ENCODE measurements at regions not wholly inside any gene's neighbourhood (a gene's known extent, or its start where the extent isn't known, plus 50 kb on each side); places are given as distances from the start of the nearest gene placed in this dataset.
"Not testable (repeated sequence)": the region's sequence is repeated elsewhere in the genome, so short reads cannot be mapped to it uniquely, and the experiment has no call there.

GRCh38 chr21:14629461-14629860, 83.3 kb upstream of the SAMSN1 start:
- DNase-seq (no peak), ATAC-seq (no peak)
- no peaks in the 10 kb centered on the region for H3K4me1 ChIP-seq
- H3K9me3 ChIP-seq, result no peaks in the 10 kb centered on the region
- H3K27ac ChIP-seq, result no peak overlapping the region
- no peak overlapping the region for H3K4me3 ChIP-seq
- H3K36me3 ChIP-seq, result no peaks in the 10 kb centered on the region
- no peaks in the 10 kb centered on the region for H3K27me3 ChIP-seq
- TF ChIP-seq CTCF (IDR thresholded peaks at IDR 0.05), result no peak
- intact Hi-C loops (cut with DNase I), result no loop called here

- peaks cover 0 to 13% of the 10 kb centered on the region in 2 donors for H3K9me3 ChIP-seq
- intact Hi-C loops (cut with DNase I); H3K4me1 ChIP-seq; H3K36me3 ChIP-seq; H3K27me3 ChIP-seq; ATAC-seq; DNase-seq; H3K27ac ChIP-seq; H3K4me3 ChIP-seq: not testable (repeated sequence)
These were observed 77.0 kb upstream of the SAMSN1 start for GRCh38 chr21:14623079-14623478.

DNA sequence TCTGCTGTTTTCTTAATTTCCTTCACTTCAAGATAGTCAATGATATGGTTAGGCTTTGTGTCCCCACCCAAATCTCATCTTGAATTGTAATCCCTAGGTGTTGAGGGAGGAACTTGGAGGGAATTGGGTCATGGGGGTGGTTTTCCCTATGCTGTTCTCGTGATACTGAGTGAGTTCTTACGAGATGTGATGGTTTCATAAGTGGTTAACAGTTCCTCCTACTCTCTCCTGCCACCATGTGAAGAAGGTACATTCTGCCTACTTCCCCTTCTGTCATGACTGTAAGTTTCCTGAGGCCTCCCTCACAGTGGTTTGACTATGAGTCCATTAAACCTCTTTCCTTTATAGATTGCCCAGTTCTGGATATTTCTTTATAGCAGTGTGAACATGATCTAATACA, 74.0 kb upstream of the SAMSN1 start:
- Histone ChIP-seq H3K9me3 (peaks cover 0 to 13% of the 10 kb centered on the region in 2 donors), H3K4me3 (no peak overlapping the region), H3K27me3 (no peaks in the 10 kb centered on the region), H3K4me1 (peaks cover 0 to 7% of the 10 kb centered on the region in 2 donors), H3K27ac (peak overlapping the region in 1 of 2 donors; percentile 50), H3K36me3 (no peaks in the 10 kb centered on the region)
- no peak for TF ChIP-seq CTCF (IDR thresholded peaks at IDR 0.05)
- DNase-seq (no peak), ATAC-seq (no peak)
- intact Hi-C loops (cut with DNase I), result no loop called here

GRCh38 chr21:14617871-14618270, 71.8 kb upstream of the SAMSN1 start:
- Histone ChIP-seq H3K9me3 (peaks cover 0 to 12% of the 10 kb centered on the region in 2 donors), H3K27me3 (no peaks in the 10 kb centered on the region), H3K4me1 (peaks cover 0 to 7% of the 10 kb centered on the region in 2 donors), H3K36me3 (no peaks in the 10 kb centered on the region), H3K27ac (no peak overlapping the region), H3K4me3 (no peak overlapping the region)
- DNase-seq, result no peak
- no peak for TF ChIP-seq CTCF (IDR thresholded peaks at IDR 0.05)
- intact Hi-C loops (cut with DNase I), result no loop called here
- no peak for ATAC-seq

GRCh38 chr21:14617040-14617393, 70.9 kb upstream of the SAMSN1 start:
- Histone ChIP-seq H3K36me3 (no peaks in the 10 kb centered on the region), H3K27ac (no peak overlapping the region), H3K27me3 (no peaks in the 10 kb centered on the region), H3K9me3 (peaks cover 0 to 11% of the 10 kb centered on the region in 2 donors), H3K4me1 (peaks cover 0 to 7% of the 10 kb centered on the region in 2 donors), H3K4me3 (no peak overlapping the region)
- TF ChIP-seq CTCF (IDR thresholded peaks at IDR 0.05), result no peak
- DNase-seq (no peak), ATAC-seq (no peak)
- intact Hi-C loops (cut with DNase I), result no loop called here

DNA sequence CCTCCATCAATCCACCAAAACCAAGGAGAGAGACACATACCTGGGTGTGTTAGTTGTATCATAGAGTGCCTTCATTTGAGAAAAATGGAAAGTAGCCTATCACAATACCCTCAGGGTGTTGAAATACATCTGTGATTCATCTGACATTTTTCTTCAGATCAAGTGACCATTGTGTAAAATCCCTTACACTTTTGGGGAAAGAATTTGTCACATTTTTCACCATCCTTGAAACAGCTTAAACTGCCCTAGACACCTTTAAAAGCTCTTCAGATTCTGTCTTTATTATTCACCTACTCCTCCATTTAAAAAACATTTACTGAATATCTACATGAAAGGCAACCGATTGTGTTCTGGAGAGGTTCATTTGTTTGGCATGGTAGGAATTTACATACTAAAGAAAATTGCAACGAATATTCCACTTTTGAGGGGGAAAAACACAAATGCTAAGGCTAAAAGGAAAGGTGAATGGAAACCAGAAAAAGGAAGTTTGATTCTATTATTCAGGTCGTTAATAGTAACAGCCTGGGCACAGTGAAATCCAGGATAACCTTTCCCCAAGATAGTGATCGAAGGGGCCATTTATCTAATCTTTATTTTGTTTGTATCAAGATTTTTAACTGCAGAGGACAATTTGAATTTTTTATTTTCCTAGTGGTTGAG, 70.4 kb upstream of the SAMSN1 start:
- no peaks in the 10 kb centered on the region for H3K27me3 ChIP-seq
- H3K4me1 ChIP-seq, result peaks cover 0 to 7% of the 10 kb centered on the region in 2 donors
- peaks cover 0 to 11% of the 10 kb centered on the region in 2 donors for H3K9me3 ChIP-seq
- no peak overlapping the region for H3K27ac ChIP-seq
- intact Hi-C loops (cut with DNase I), result no loop called here
- ATAC-seq, result no peak
- no peak for TF ChIP-seq CTCF (IDR thresholded peaks at IDR 0.05)
- H3K4me3 ChIP-seq, result no peak overlapping the region
- no peaks in the 10 kb centered on the region for H3K36me3 ChIP-seq
- no peak for DNase-seq
